ENCODE measurements at regions not wholly inside any gene's neighbourhood (a gene's known extent, or its start where the extent isn't known, plus 50 kb on each side); places are given as distances from the start of the nearest gene placed in this dataset.

DNA sequence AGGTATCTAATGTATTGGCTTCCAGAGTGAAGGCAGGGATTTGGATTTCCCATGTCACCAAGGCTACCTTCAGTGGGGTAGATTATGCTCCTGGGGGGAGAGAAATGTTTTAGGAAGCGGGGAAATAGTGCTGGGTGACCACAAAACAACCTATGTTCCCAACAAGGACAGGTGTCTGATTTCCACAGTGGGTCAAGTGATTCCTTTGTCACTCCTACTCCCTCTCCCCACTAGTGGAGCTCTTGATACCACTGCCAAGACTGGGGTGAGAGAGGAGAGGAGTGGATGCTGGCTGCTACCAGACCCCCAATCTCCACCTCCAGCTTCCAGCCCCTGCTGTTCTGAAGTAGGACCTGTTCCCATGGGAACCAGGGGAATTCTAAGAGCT is 104.3 kb upstream of the FAM78B start:
- TF ChIP-seq POLR2A (IDR thresholded peaks at IDR 0.05; ENCODE audit: low read length) (no peak), GATA1 (IDR thresholded peaks at IDR 0.05; ENCODE audit: low read depth, low read length) (no peak)
